ENCODE measurements at regions not wholly inside any gene's neighbourhood (a gene's known extent, or its start where the extent isn't known, plus 50 kb on each side); places are given as distances from the start of the nearest gene placed in this dataset.

- no peak for TF ChIP-seq CTCF (IDR thresholded peaks at IDR 0.05; ENCODE audit: low read length)
- no peak for TF ChIP-seq EZH2 (optimal IDR thresholded peaks at IDR 0.05; ENCODE audit: low read depth, low read length)
Observed at GRCh38 chr6:92469186-92469828, 950.1 kb downstream of the EPHA7 start.

Measured in MM.1S (cell line).